A549 (cell line): ENCODE measurements at regions not wholly inside any gene's neighbourhood (a gene's known extent, or its start where the extent isn't known, plus 50 kb on each side); places are given as distances from the start of the nearest gene placed in this dataset.

ENCODE experiments used
- ATAC-seq, 2 experiments: fragments of 200-7000 bp in 1 of 2; fragments of >200 bp in 1 of 2; cut with Nextera tagmentation in 1 of 2; cut with Tn5 transposase in 1 of 2; 3 replicates each; pipeline versions ENCODE4 v1.8.0 to v1.9.1; 2018 to 2020; ENCODE audit warnings: mild to moderate bottlenecking in 1 of 2, moderate library complexity in 1 of 2
- CTCF ChIA-PET: fragments of 300-600 bp; sonication (Branson Sonifier 250); formaldehyde crosslinking; extraction: SDS; loops from one replicate; lab custom pipeline; 2021; ENCODE audit warnings: antibody characterized with exemption, inconsistent platforms; lab: Yijun Ruan, JAX
- POLR2A ChIA-PET: fragments of 350-600 bp; formaldehyde crosslinking; extraction: SDS; loops from one replicate; lab custom pipeline; 2021; ENCODE audit warnings: antibody characterized with exemption, inconsistent platforms; lab: Yijun Ruan, JAX
- DNase-seq, 2 experiments: peaks; one replicate each; pipeline versions ENCODE4 v3.0.0 to v3.0.0-alpha.2; 2011 to 2016; ENCODE audit warnings: low read depth in 1 of 2, low spot score in 1 of 2
- FAIRE-seq: peaks from 2 replicates; lab custom pipeline; 2011; peaks lifted over from hg19 to GRCh38; lab: Jason Lieb, UNC
- H3K27ac ChIP-seq, 2 experiments: fragments of >200 bp; sonication (Bioruptor Twin); formaldehyde crosslinking; 3 replicates each; pipeline ENCODE4 v1.5.1; 2016 to 2017
- H3K4me1 ChIP-seq: fragments of >200 bp; sonication (Bioruptor Twin); formaldehyde crosslinking; 3 replicates; pipeline ENCODE4 v1.6.1; 2016
- H3K4me2 ChIP-seq: fragments of >200 bp; sonication (Bioruptor Twin); formaldehyde crosslinking; 3 replicates; pipeline ENCODE4 v1.6.1; 2016
- H3K4me3 ChIP-seq: fragments of >200 bp; sonication (Bioruptor Twin); formaldehyde crosslinking; 3 replicates; pipeline ENCODE4 v1.5.1; 2016
- H3K9me3 ChIP-seq: fragments of >200 bp; sonication (Bioruptor Twin); formaldehyde crosslinking; 3 replicates; pipeline ENCODE4 v1.6.1; 2016
- EHF ChIP-seq: fragments of 250-450 bp; sonication (Bioruptor Pico); IDR thresholded peaks from 2 replicates; pipeline ENCODE4 v1.5.0; 2020; ENCODE audit warnings: mild to moderate bottlenecking
- ESRRA ChIP-seq: fragments of 150-350 bp; IDR thresholded peaks from 2 replicates; pipeline ENCODE4 v1.6.1; 2014; ENCODE audit warnings: mild to moderate bottlenecking, low read length, borderline replicate concordance
- FOSB ChIP-seq: fragments of 250-450 bp; sonication (Bioruptor Pico); IDR thresholded peaks from 2 replicates; pipeline ENCODE4 v1.5.0; 2020; ENCODE audit warnings: mild to moderate bottlenecking, moderate library complexity
- FOSL2 ChIP-seq, 2 experiments: fragments of 450-650 bp in 1 of 2; fragments of >200 bp in 1 of 2; sonication (Bioruptor Twin) in 1 of 2; formaldehyde crosslinking; IDR thresholded peaks; 2 replicates each; pipeline versions ENCODE4 v1.5.0 to v1.6.1; 2016 to 2020; ENCODE audit warnings: mild to moderate bottlenecking in 1 of 2, moderate library complexity in 1 of 2
- FOXS1 ChIP-seq: fragments of 250-450 bp; sonication (Bioruptor Pico); IDR thresholded peaks from 2 replicates; pipeline ENCODE4 v1.5.0; 2020; ENCODE audit warnings: mild to moderate bottlenecking, moderate library complexity
- HEYL ChIP-seq: fragments of 250-450 bp; sonication (Bioruptor Pico); IDR thresholded peaks from 2 replicates; pipeline ENCODE4 v1.8.0; 2021; ENCODE audit warnings: mild to moderate bottlenecking, moderate library complexity
- HOXB13 ChIP-seq: fragments of 250-450 bp; sonication (Bioruptor Pico); IDR thresholded peaks from 2 replicates; pipeline ENCODE4 v1.5.0; 2020; ENCODE audit warnings: low read depth, mild to moderate bottlenecking, moderate library complexity
- KDM1A ChIP-seq: fragments of 200-600 bp; sonication (generic); IDR thresholded peaks from 2 replicates; pipeline ENCODE4 v1.6.1; 2016; ENCODE audit warnings: low read depth, mild to moderate bottlenecking
- MAFK ChIP-seq: fragments of 450-650 bp; IDR thresholded peaks from 2 replicates; pipeline ENCODE4 v1.6.1; 2014; ENCODE audit not compliant: partially characterized antibody
- NPAS2 ChIP-seq: fragments of 250-450 bp; sonication (Bioruptor Pico); IDR thresholded peaks from 2 replicates; pipeline ENCODE4 v1.8.0; 2022; ENCODE audit warnings: mild to moderate bottlenecking, moderate library complexity, borderline replicate concordance
- NR3C1 ChIP-seq: fragments of >200 bp; sonication (Bioruptor Twin); formaldehyde crosslinking; IDR thresholded peaks from 3 replicates; pipeline ENCODE4 v1.6.1; 2017
- PHF8 ChIP-seq: fragments of 200-600 bp; sonication (generic); IDR thresholded peaks from 2 replicates; pipeline ENCODE4 v1.6.1; 2016; ENCODE audit warnings: low read depth, mild to moderate bottlenecking, antibody characterized with exemption, moderate library complexity, borderline replicate concordance
- RAD21 ChIP-seq, 2 experiments: fragments of >200 bp in 1 of 2; sonication (Bioruptor Twin) in 1 of 2; formaldehyde crosslinking in 1 of 2; IDR thresholded peaks in 1 of 2; conservative IDR thresholded peaks in 1 of 2; 2 replicates in 1 of 2; 3 replicates in 1 of 2; pipeline ENCODE4 v1.6.1; 2012 to 2018; ENCODE audit warnings: inconsistent platforms in 1 of 2
- RFX5 ChIP-seq: fragments of 450-650 bp; IDR thresholded peaks from 2 replicates; pipeline ENCODE4 v1.7.1; 2014; ENCODE audit warnings: antibody characterized with exemption, mild to moderate bottlenecking, moderate library complexity
- TFCP2L1 ChIP-seq: fragments of 250-450 bp; sonication (Bioruptor Pico); IDR thresholded peaks from 2 replicates; pipeline ENCODE4 v1.5.0; 2021; ENCODE audit warnings: mild to moderate bottlenecking
- TP53 ChIP-seq: fragments of 250-450 bp; sonication (Bioruptor Pico); IDR thresholded peaks from 2 replicates; pipeline ENCODE4 v1.5.0; 2021; ENCODE audit warnings: mild to moderate bottlenecking, moderate library complexity
- WGBS: methylation state at CpG from one replicate; pipeline ENCODE4 v1.1.6; 2017; ENCODE audit errors: missing lambda C conversion rate; 5-methylcytosine and 5-hydroxymethylcytosine counted together
- TF ChIP-seq, protein P1 (sequence below): fragments of >200 bp; sonication (Bioruptor Twin); formaldehyde crosslinking; IDR thresholded peaks from 3 replicates; pipeline ENCODE4 v1.6.1; 2016
- TF ChIP-seq, protein P2 (sequence below): fragments of 450-650 bp; IDR thresholded peaks from 2 replicates; pipeline ENCODE4 v1.6.1; 2014; ENCODE audit warnings: antibody characterized with exemption
- TF ChIP-seq, protein P3 (sequence below): fragments of 250-450 bp; sonication (Bioruptor Pico); IDR thresholded peaks from 2 replicates; pipeline ENCODE4 v1.5.0; 2020; ENCODE audit warnings: low read depth, mild to moderate bottlenecking, moderate library complexity
- TF ChIP-seq, protein P4 (sequence below): fragments of >200 bp; sonication (Bioruptor Twin); formaldehyde crosslinking; IDR thresholded peaks from 3 replicates; pipeline ENCODE4 v1.5.1; 2016
- TF ChIP-seq, protein P5 (sequence below): fragments of >200 bp; sonication (Bioruptor Twin); formaldehyde crosslinking; IDR thresholded peaks from 2 replicates; pipeline ENCODE4 v1.6.1; 2016

DNA sequence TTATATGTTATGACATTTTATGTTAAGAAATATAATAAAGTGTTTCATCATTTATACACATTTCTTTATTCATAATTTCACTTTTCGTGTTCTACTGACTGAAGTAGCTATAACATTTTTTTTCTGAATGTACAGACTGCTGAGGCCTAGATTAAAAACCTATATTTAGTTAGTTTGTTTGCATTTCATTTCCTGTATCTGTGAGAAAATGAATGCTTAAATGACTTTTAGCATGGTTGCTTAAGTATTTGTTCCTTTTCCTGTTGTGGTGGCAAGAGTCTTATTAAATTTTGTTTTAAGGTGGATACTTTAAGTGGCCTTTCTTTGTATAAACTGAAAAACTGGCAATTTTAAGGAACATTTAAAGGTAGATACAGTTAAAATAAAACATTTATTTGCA, 779.7 kb upstream of the MAN1A1 start:
- H3K27ac ChIP-seq: no peak overlapping the region
- ChIA-PET CTCF (no interaction called here), POLR2A (no interaction called here)
- FAIRE-seq: no peak
- H3K4me2 ChIP-seq: no peak overlapping the region
- no peak overlapping the region for H3K4me3 ChIP-seq
- no peaks in the 10 kb centered on the region for H3K9me3 ChIP-seq
- 36% methylated on average over 1 of the region's 1 CpG for WGBS
- no peak for ATAC-seq
- DNase-seq: no peak
- TF ChIP-seq MAFK (no peak), RFX5 (no peak), KDM1A (no peak), HEYL (no peak), TFCP2L1 (CRISPR knock-in tag) (no peak), TP53 (CRISPR knock-in tag) (no peak), FOSB (no peak)
- TF ChIP-seq, protein P1, sequence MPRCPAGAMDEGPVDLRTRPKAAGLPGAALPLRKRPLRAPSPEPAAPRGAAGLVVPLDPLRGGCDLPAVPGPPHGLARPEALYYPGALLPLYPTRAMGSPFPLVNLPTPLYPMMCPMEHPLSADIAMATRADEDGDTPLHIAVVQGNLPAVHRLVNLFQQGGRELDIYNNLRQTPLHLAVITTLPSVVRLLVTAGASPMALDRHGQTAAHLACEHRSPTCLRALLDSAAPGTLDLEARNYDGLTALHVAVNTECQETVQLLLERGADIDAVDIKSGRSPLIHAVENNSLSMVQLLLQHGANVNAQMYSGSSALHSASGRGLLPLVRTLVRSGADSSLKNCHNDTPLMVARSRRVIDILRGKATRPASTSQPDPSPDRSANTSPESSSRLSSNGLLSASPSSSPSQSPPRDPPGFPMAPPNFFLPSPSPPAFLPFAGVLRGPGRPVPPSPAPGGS: no peak
- TF ChIP-seq, protein P2, sequence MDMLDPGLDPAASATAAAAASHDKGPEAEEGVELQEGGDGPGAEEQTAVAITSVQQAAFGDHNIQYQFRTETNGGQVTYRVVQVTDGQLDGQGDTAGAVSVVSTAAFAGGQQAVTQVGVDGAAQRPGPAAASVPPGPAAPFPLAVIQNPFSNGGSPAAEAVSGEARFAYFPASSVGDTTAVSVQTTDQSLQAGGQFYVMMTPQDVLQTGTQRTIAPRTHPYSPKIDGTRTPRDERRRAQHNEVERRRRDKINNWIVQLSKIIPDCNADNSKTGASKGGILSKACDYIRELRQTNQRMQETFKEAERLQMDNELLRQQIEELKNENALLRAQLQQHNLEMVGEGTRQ: no peak
- TF ChIP-seq, protein P3, sequence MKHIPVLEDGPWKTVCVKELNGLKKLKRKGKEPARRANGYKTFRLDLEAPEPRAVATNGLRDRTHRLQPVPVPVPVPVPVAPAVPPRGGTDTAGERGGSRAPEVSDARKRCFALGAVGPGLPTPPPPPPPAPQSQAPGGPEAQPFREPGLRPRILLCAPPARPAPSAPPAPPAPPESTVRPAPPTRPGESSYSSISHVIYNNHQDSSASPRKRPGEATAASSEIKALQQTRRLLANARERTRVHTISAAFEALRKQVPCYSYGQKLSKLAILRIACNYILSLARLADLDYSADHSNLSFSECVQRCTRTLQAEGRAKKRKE (CRISPR knock-in tag): no peak
- H3K4me1 ChIP-seq: no peaks in the 10 kb centered on the region

DNA sequence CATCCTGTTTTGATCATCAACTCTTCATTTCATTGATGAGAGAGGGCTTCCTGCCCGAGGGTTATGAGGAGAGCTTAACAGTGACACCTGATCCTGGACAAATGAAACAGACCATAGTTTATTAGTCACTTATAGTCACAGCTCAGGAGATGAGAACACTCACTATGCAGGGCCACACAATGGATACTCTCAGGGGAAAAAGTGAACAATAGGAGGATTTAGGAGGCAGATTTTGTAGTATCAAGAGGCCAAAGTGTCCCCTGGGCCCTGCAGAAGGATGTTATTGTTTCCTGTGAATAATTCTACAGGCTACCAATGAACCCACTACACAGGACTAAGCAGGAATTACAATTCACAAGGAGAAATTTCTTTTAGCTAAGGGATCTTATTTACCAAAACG, 772.8 kb upstream of the MAN1A1 start:
- no peak for FAIRE-seq
- H3K4me1 ChIP-seq: no peaks in the 10 kb centered on the region
- ATAC-seq: no peak
- H3K9me3 ChIP-seq: no peaks in the 10 kb centered on the region
- no peak for TF ChIP-seq FOXS1
- TF ChIP-seq, protein P4, sequence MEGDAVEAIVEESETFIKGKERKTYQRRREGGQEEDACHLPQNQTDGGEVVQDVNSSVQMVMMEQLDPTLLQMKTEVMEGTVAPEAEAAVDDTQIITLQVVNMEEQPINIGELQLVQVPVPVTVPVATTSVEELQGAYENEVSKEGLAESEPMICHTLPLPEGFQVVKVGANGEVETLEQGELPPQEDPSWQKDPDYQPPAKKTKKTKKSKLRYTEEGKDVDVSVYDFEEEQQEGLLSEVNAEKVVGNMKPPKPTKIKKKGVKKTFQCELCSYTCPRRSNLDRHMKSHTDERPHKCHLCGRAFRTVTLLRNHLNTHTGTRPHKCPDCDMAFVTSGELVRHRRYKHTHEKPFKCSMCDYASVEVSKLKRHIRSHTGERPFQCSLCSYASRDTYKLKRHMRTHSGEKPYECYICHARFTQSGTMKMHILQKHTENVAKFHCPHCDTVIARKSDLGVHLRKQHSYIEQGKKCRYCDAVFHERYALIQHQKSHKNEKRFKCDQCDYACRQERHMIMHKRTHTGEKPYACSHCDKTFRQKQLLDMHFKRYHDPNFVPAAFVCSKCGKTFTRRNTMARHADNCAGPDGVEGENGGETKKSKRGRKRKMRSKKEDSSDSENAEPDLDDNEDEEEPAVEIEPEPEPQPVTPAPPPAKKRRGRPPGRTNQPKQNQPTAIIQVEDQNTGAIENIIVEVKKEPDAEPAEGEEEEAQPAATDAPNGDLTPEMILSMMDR: no peak
- no peak for TF ChIP-seq FOSL2 (IDR thresholded peaks at IDR 0.05)
- TF ChIP-seq FOSL2 (CRISPR knock-in tag; IDR thresholded peaks at IDR 0.05): no peak
- TF ChIP-seq NR3C1: no peak
- no peak for TF ChIP-seq RAD21 (conservative IDR thresholded peaks at IDR 0.05 in 1 of 2, IDR thresholded peaks at IDR 0.05 in 1 of 2)
- no peak for TF ChIP-seq HOXB13
- no peak for TF ChIP-seq PHF8
- no peak for TF ChIP-seq NPAS2 (CRISPR knock-in tag)
- TF ChIP-seq HEYL: no peak
- TF ChIP-seq EHF (CRISPR knock-in tag): no peak
- TF ChIP-seq, protein P5, sequence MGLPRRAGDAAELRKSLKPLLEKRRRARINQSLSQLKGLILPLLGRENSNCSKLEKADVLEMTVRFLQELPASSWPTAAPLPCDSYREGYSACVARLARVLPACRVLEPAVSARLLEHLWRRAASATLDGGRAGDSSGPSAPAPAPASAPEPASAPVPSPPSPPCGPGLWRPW: no peak
- no peak for TF ChIP-seq ESRRA
- no peak overlapping the region for H3K4me2 ChIP-seq
- DNase-seq: no peak
- H3K27ac ChIP-seq: no peak overlapping the region
- no peak overlapping the region for H3K4me3 ChIP-seq
- 15% methylated on average over 2 of the region's 2 CpGs for WGBS
- ChIA-PET POLR2A (no interaction called here), CTCF (no interaction called here)
